GM18508 (cell line): ENCODE measurements at regions not wholly inside any gene's neighbourhood (a gene's known extent, or its start where the extent isn't known, plus 50 kb on each side); places are given as distances from the start of the nearest gene placed in this dataset.
"Not testable (repeated sequence)": the region's sequence is repeated elsewhere in the genome, so short reads cannot be mapped to it uniquely, and the experiment has no call there.

Experiments used
- ATAC-seq: cut with Tn5 transposase; IDR thresholded peaks from one replicate; pipeline ENCODE4 v1.9.1; 2021; ENCODE audit warnings: moderate number of reproducible peaks; ENCODE audit not compliant: insufficient read depth, unreplicated experiment

- no peak for ATAC-seq
Observed at GRCh38 chr9:120338340-120338739, 241.6 kb downstream of the CDK5RAP2 start.

DNA sequence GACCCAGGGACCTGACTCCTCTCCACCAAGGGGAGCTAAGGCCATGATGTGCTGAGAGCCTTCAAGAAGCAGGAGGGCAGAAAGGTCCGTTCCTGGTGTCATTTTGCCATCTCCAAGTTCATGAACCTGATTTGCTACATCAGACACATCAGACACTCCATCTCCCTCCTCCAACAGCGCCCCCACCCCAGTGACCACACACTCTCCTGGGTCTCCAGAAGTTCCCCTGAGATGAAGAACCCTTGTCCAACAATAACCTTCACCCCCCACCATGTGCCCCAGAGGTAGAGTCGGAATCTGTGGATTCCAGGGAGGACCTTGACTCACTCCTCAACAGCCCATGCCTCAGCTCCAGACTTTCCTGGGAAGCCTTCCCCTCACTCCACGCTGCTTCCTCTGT lies 242.8 kb downstream of the CDK5RAP2 start:
- ATAC-seq: no peak

DNA sequence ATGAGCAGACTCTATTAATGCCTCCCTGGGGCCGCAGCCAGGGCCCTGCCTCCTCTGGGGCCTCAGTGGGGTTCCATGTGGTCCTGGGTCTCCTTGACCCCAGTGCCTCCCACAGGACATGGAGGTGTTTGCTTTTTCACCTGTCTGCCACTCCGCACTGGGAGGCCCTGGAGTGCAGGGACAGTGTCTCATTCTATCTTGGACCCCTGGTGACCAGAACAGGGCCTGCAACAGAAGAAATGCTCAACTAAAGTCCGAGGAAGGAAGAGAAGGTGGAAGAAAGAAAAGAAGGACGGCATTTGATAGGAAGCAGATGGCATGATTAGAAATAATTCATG lies 243.2 kb downstream of the CDK5RAP2 start:
- no peak for ATAC-seq

DNA sequence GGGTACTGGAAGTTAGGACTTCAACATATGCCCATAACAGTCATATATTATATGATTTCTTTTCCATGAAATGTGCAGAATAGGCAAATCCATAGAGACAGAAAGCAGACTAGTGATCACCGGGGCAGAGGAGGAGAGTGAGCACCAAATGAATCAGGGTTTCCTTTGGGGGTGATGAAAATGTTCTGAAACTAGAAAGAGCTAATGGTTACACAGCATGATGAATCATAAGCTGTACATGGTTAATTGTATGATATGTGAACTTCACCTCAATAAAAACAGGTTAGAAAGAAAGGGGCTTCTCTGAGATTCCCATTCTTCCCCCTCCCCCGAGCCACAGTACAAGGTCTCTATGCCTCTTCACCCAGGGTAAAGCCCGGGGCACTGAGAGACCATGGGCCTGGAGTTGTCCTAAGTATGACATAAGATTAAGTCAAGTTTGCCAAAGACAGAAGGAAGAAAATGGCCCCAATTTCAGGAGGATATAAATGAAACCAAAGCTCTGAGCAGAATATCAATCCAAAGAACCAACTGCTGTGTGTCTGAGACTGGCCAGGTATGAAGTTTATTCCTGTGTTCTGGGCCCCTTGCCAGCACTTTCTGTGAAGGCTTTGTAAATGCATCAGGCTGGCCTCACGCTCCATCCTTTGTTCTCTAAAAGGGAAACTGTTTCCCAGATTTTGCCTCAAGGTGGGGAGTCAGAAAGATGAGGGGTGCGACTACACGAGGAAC lies 243.8 kb downstream of the CDK5RAP2 start:
- ATAC-seq: no peak

GRCh38 chr9:120331913-120332312 lies 248.1 kb downstream of the CDK5RAP2 start:
- no peak for ATAC-seq

DNA sequence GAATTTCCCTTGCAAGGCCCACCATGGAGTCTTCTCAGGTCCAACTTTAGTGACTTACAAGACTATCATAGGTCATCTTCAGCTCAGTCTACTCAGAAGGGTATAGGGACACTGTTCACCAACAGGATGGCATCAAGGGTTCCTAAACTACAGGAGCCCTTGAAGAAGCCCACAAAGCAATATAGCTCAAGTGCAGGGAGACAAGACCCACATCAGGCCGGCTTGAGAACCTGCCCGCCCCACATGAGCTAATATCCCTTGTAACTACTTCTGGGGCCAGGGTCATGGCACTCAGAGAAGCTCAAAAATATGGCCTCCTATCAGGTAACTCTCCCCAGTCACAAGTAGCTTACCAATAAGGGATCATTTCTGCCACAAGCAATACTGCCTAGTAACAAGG lies 249.9 kb downstream of the CDK5RAP2 start:
- ATAC-seq: no peak

GRCh38 chr9:120327322-120327721 lies 252.6 kb downstream of the CDK5RAP2 start:
- ATAC-seq: no peak

GRCh38 chr9:120326049-120326693 lies 253.8 kb downstream of the CDK5RAP2 start:
- no peak for ATAC-seq

GRCh38 chr9:120324996-120325642 lies 254.8 kb downstream of the CDK5RAP2 start:
- ATAC-seq: no peak

DNA sequence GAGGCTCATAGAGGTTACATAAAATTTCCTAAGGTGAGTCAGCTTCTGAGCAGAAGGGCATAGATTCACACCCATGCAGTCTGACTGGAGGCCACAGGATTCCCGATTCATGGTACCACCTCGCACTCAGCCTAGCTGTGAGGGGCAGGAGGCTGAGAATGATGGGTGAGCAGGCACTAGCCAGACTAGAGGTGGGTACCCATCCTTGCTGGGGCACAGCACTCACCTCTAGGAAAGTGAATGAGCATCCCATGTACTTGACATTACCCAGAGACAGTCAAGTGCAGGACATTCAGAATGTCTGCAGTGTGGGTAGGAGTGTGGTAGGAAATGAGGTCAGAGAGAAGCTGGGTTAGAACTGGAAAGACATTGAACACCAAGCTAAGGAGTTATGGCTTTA lies 255.5 kb downstream of the CDK5RAP2 start:
- ATAC-seq: no peak

- no peak for ATAC-seq
Observed at GRCh38 chr9:120323125-120323524, 256.8 kb downstream of the CDK5RAP2 start.

DNA sequence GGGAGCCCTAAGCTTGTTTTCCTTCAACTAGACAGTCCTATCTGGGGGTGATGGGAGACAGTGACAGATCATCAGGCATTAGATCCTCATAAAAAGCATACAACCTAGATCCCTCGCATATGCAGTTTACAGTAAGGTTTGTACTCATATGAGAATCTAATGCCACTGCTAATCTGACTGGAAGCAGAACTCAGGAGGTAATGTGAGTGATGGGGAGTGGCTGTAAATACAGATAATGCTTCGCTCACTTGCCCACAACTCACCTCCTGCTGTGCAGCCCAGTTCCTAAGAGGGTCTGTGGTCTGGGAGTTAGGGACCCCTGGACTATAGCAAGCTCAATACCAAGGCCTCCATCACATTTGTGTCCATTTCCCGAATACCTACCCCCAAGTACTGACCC lies 260.5 kb downstream of the CDK5RAP2 start:
- ATAC-seq: no peak

DNA sequence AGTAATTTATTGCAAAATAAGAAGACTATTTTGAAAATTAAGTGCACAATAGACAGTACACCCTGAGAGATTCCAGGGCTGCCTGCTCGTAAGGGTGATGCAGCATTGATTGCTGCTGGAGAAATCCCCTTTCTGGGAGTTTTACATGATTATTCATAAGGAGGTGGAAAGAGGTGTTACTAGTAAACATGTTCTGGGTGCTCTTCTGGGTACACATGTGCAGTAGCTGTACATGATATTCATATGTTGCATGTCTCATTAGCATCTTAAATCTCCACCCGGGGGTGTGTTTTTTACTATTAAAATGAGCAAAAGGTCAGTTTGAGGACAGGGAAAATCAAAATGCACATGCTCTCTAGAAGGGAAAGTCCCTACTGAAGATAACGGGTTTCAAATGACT lies 264.8 kb downstream of the CDK5RAP2 start:
- ATAC-seq: no peak

- ATAC-seq: no peak
Observed at GRCh38 chr9:120312031-120312430, 267.9 kb downstream of the CDK5RAP2 start.

DNA sequence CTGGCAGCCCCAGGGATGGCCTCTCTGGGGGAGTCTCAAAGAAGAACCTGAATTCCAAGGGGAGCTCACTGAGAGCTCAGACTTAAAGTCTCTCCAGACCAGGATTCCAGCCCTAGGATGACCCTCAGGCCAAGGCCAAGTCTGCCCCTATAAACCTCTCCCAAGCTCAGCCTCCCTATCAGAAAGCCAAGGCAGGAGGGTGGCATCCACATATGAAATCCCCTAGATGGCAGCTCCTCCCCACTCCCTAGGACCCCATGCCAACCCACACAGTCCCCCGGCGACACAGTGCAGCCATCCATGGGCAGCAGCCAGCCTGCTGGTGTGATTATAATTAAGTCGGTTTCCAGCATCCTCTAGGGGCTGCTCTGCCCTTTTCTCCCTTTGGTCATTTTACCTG lies 269.9 kb downstream of the CDK5RAP2 start:
- no peak for ATAC-seq

GRCh38 chr9:120308495-120308894 lies 271.5 kb downstream of the CDK5RAP2 start:
- no peak for ATAC-seq

- ATAC-seq: no peak
Observed at GRCh38 chr9:120307599-120307998, 272.4 kb downstream of the CDK5RAP2 start.

GRCh38 chr9:120306561-120306960 lies 273.4 kb downstream of the CDK5RAP2 start:
- no peak for ATAC-seq

- ATAC-seq: no peak
Observed at GRCh38 chr9:120306088-120306487, 273.9 kb downstream of the CDK5RAP2 start.

GRCh38 chr9:120304896-120305295 lies 275.1 kb downstream of the CDK5RAP2 start:
- not testable (repeated sequence) for ATAC-seq

GRCh38 chr9:120303519-120303918 lies 276.4 kb downstream of the CDK5RAP2 start:
- no peak for ATAC-seq

DNA sequence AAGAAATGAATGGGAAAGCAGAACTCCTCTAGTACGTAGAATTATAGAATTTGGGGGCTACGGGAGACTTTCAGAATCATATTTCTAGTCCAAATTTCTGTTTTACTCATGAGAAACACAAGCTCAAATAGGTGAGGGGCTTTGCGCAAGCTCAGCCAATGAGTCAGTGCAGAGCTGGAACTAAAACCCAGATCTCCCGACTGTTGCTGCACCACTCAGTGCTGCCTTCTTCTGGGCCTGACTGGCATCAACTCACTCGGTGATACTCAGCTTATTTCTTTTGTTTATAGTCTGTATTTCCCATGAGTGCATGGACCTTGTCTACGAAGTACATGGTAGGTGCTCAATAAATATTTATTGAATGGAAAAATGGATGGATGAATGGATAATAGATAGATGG lies 280.2 kb downstream of the CDK5RAP2 start:
- ATAC-seq: no peak
